CD4-positive, CD25-positive, alpha-beta regulatory T cell (primary cell): ENCODE measurements at regions not wholly inside any gene's neighbourhood (a gene's known extent, or its start where the extent isn't known, plus 50 kb on each side); places are given as distances from the start of the nearest gene placed in this dataset.

Experiments used
- ATAC-seq, 2 donors: fragments of 150-1000 bp; cut with Tn5 transposase; one replicate each; pipeline ENCODE4 v1.10.0; 2021; ENCODE audit warnings: low read depth in 2 of 2, moderate number of reproducible peaks in 2 of 2, moderate library complexity in 1 of 2
- DNase-seq, 3 donors: peaks; one replicate each; pipeline versions ENCODE4 v3.0.0 to v3.0.0-alpha.2; 2012 to 2022; ENCODE audit warnings: mixed read lengths in 1 of 3
- H3K27ac ChIP-seq: one replicate; pipeline ENCODE4 v1.7.0; 2013; ENCODE audit warnings: mild to moderate bottlenecking, low read length; ENCODE audit not compliant: insufficient read depth, poor library complexity, severe bottlenecking
- H3K27me3 ChIP-seq: one replicate; pipeline ENCODE4 v1.7.0; 2013; ENCODE audit warnings: low read length; ENCODE audit not compliant: control insufficient read depth, insufficient read depth
- H3K36me3 ChIP-seq: one replicate; pipeline ENCODE4 v1.7.0; 2013; ENCODE audit warnings: mild to moderate bottlenecking, low read length, moderate library complexity; ENCODE audit not compliant: control insufficient read depth, insufficient read depth
- H3K4me1 ChIP-seq: 2 replicates; pipeline ENCODE4 v1.7.0; 2013; ENCODE audit warnings: mild to moderate bottlenecking, low read length; ENCODE audit not compliant: insufficient read depth, control insufficient read depth, poor library complexity, severe bottlenecking
- H3K4me3 ChIP-seq: one replicate; pipeline ENCODE4 v1.7.0; 2013; ENCODE audit warnings: low read depth, mild to moderate bottlenecking, low read length, moderate library complexity
- H3K9me3 ChIP-seq, 2 experiments: 1 replicate in 1 of 2; 2 replicates in 1 of 2; pipeline ENCODE4 v1.7.0; 2013; ENCODE audit warnings: low read length in 2 of 2, mild to moderate bottlenecking in 1 of 2, moderate library complexity in 1 of 2; ENCODE audit not compliant: control insufficient read depth in 2 of 2
- H3K27ac Mint-ChIP-seq, 3 donors: one replicate each; pipeline ENCODE4 v1.8.0; 2020 to 2022; ENCODE audit warnings: mild to moderate bottlenecking in 3 of 3, mixed read lengths in 3 of 3, moderate library complexity in 2 of 3
- H3K27me3 Mint-ChIP-seq: one replicate; pipeline ENCODE4 v1.8.0; 2022; ENCODE audit warnings: mild to moderate bottlenecking, mixed read lengths
- H3K36me3 Mint-ChIP-seq: one replicate; pipeline ENCODE4 v1.8.0; 2020; ENCODE audit warnings: mixed read lengths
- H3K4me1 Mint-ChIP-seq, 4 donors: one replicate each; pipeline ENCODE4 v1.8.0; 2020 to 2022; ENCODE audit warnings: mixed read lengths in 4 of 4, mild to moderate bottlenecking in 1 of 4
- H3K4me3 Mint-ChIP-seq, 4 donors: one replicate each; pipeline ENCODE4 v1.8.0; 2020 to 2022; ENCODE audit warnings: mild to moderate bottlenecking in 4 of 4, mixed read lengths in 4 of 4, moderate library complexity in 3 of 4
- H3K9me3 Mint-ChIP-seq, 7 donors: one replicate each; pipeline ENCODE4 v1.8.0; 2020 to 2022; ENCODE audit warnings: mixed read lengths in 7 of 7, mild to moderate bottlenecking in 3 of 7, moderate library complexity in 2 of 7

- Mint-ChIP-seq H3K27ac (no peak overlapping the region), H3K36me3 (no peaks in the 10 kb centered on the region), H3K9me3 (peaks cover 0 to 1% (median 0%) of the 10 kb centered on the region in 7 donors), H3K4me3 (no peak overlapping the region), H3K27me3 (no peaks in the 10 kb centered on the region), H3K4me1 (no peaks in the 10 kb centered on the region)
- Histone ChIP-seq H3K27me3 (no peaks in the 10 kb centered on the region), H3K27ac (no peak overlapping the region), H3K36me3 (no peaks in the 10 kb centered on the region), H3K4me3 (no peak overlapping the region), H3K4me1 (no peaks in the 10 kb centered on the region), H3K9me3 (no peaks in the 10 kb centered on the region)
- no peak for DNase-seq
- no peak for ATAC-seq
These were observed 409.9 kb upstream of the ALCAM start for GRCh38 chr3:104956620-104957345.

- Histone ChIP-seq H3K4me3 (no peak overlapping the region), H3K36me3 (no peaks in the 10 kb centered on the region), H3K4me1 (no peaks in the 10 kb centered on the region), H3K9me3 (no peaks in the 10 kb centered on the region), H3K27me3 (no peaks in the 10 kb centered on the region), H3K27ac (no peak overlapping the region)
- ATAC-seq (no peak), DNase-seq (no peak)
- Mint-ChIP-seq H3K27ac (no peak overlapping the region), H3K4me1 (no peaks in the 10 kb centered on the region), H3K4me3 (no peak overlapping the region), H3K9me3 (peaks cover 0 to 1% (median 0%) of the 10 kb centered on the region in 7 donors), H3K27me3 (no peaks in the 10 kb centered on the region), H3K36me3 (no peaks in the 10 kb centered on the region)
These were observed 406.1 kb upstream of the ALCAM start for GRCh38 chr3:104960579-104960978.

- no peak overlapping the region for H3K27ac ChIP-seq
- ATAC-seq (no peak), DNase-seq (no peak)
- no peak overlapping the region for H3K4me3 ChIP-seq
- Mint-ChIP-seq H3K36me3 (no peaks in the 10 kb centered on the region), H3K4me1 (no peaks in the 10 kb centered on the region), H3K4me3 (no peak overlapping the region), H3K9me3 (no peaks in the 10 kb centered on the region), H3K27ac (no peak overlapping the region), H3K27me3 (no peaks in the 10 kb centered on the region)
- no peaks in the 10 kb centered on the region for H3K9me3 ChIP-seq
- no peaks in the 10 kb centered on the region for H3K4me1 ChIP-seq
- no peaks in the 10 kb centered on the region for H3K27me3 ChIP-seq
- H3K36me3 ChIP-seq, result no peaks in the 10 kb centered on the region
These were observed 404.9 kb upstream of the ALCAM start for GRCh38 chr3:104961851-104962250.

GRCh38 chr3:104974316-104974715 is 392.4 kb upstream of the ALCAM start:
- H3K4me3 ChIP-seq, result no peak overlapping the region
- peaks cover 0 to 10% (median 3%) of the 10 kb centered on the region in 7 donors for H3K9me3 Mint-ChIP-seq

GRCh38 chr3:104977719-104978118 is 389.0 kb upstream of the ALCAM start:
- no peak overlapping the region for H3K4me3 ChIP-seq
- no peaks in the 10 kb centered on the region for H3K4me1 ChIP-seq
- no peaks in the 10 kb centered on the region for H3K36me3 ChIP-seq

More at GRCh38 chr3:104974316-104974715, 392.4 kb upstream of the ALCAM start:
- Histone ChIP-seq H3K27ac (no peak overlapping the region), H3K27me3 (no peaks in the 10 kb centered on the region), H3K9me3 (no peaks in the 10 kb centered on the region), H3K4me1 (no peaks in the 10 kb centered on the region), H3K36me3 (no peaks in the 10 kb centered on the region)
- no peak overlapping the region for H3K4me3 Mint-ChIP-seq
- H3K27me3 Mint-ChIP-seq, result no peaks in the 10 kb centered on the region
- no peak overlapping the region for H3K27ac Mint-ChIP-seq
- no peak for DNase-seq
- no peaks in the 10 kb centered on the region for H3K36me3 Mint-ChIP-seq
- ATAC-seq, result no peak
- no peaks in the 10 kb centered on the region for H3K4me1 Mint-ChIP-seq

GRCh38 chr3:104982130-104982529 is 384.6 kb upstream of the ALCAM start:
- peaks cover 0 to 4% (median 0%) of the 10 kb centered on the region in 7 donors for H3K9me3 Mint-ChIP-seq
- no peaks in the 10 kb centered on the region for H3K27me3 ChIP-seq
- H3K27ac Mint-ChIP-seq, result no peak overlapping the region
- no peaks in the 10 kb centered on the region for H3K36me3 ChIP-seq
- H3K36me3 Mint-ChIP-seq, result no peaks in the 10 kb centered on the region
- no peak overlapping the region for H3K4me3 Mint-ChIP-seq
- H3K9me3 ChIP-seq, result no peaks in the 10 kb centered on the region
- no peak overlapping the region for H3K4me3 ChIP-seq
- no peaks in the 10 kb centered on the region for H3K4me1 Mint-ChIP-seq
- ATAC-seq (no peak), DNase-seq (no peak)
- H3K27ac ChIP-seq, result no peak overlapping the region
- H3K27me3 Mint-ChIP-seq, result no peaks in the 10 kb centered on the region
- H3K4me1 ChIP-seq, result no peaks in the 10 kb centered on the region

More at GRCh38 chr3:104977719-104978118, 389.0 kb upstream of the ALCAM start:
- Histone ChIP-seq H3K27ac (no peak overlapping the region), H3K9me3 (no peaks in the 10 kb centered on the region), H3K27me3 (no peaks in the 10 kb centered on the region)
- Mint-ChIP-seq H3K4me1 (no peaks in the 10 kb centered on the region), H3K27me3 (no peaks in the 10 kb centered on the region), H3K9me3 (peaks cover 0 to 10% (median 0%) of the 10 kb centered on the region in 7 donors), H3K36me3 (no peaks in the 10 kb centered on the region), H3K27ac (no peak overlapping the region), H3K4me3 (no peak overlapping the region)
- DNase-seq, result no peak
- no peak for ATAC-seq

GRCh38 chr3:104987859-104988258 is 378.9 kb upstream of the ALCAM start:
- H3K27ac Mint-ChIP-seq, result no peak overlapping the region

GRCh38 chr3:104988496-104988895 is 378.2 kb upstream of the ALCAM start:
- Histone ChIP-seq H3K36me3 (no peaks in the 10 kb centered on the region), H3K9me3 (no peaks in the 10 kb centered on the region), H3K27me3 (no peaks in the 10 kb centered on the region), H3K27ac (no peak overlapping the region), H3K4me1 (no peaks in the 10 kb centered on the region), H3K4me3 (no peak overlapping the region)
- Mint-ChIP-seq H3K27me3 (no peaks in the 10 kb centered on the region), H3K9me3 (peaks cover 0 to 4% (median 0%) of the 10 kb centered on the region in 7 donors), H3K4me3 (no peak overlapping the region), H3K27ac (no peak overlapping the region), H3K4me1 (no peaks in the 10 kb centered on the region), H3K36me3 (no peaks in the 10 kb centered on the region)
- ATAC-seq (no peak), DNase-seq (no peak)

More at GRCh38 chr3:104987859-104988258, 378.9 kb upstream of the ALCAM start:
- H3K27ac ChIP-seq, result no peak overlapping the region
- no peaks in the 10 kb centered on the region for H3K36me3 ChIP-seq
- no peaks in the 10 kb centered on the region for H3K36me3 Mint-ChIP-seq
- H3K4me3 Mint-ChIP-seq, result no peak overlapping the region
- no peaks in the 10 kb centered on the region for H3K9me3 ChIP-seq
- no peaks in the 10 kb centered on the region for H3K4me1 Mint-ChIP-seq
- H3K27me3 Mint-ChIP-seq, result no peaks in the 10 kb centered on the region
- peaks cover 0 to 4% (median 0%) of the 10 kb centered on the region in 7 donors for H3K9me3 Mint-ChIP-seq
- no peak for ATAC-seq
- H3K4me1 ChIP-seq, result no peaks in the 10 kb centered on the region
- no peak for DNase-seq
- no peak overlapping the region for H3K4me3 ChIP-seq
- H3K27me3 ChIP-seq, result no peaks in the 10 kb centered on the region
